H9 (cell line): ENCODE measurements at regions not wholly inside any gene's neighbourhood (a gene's known extent, or its start where the extent isn't known, plus 50 kb on each side); places are given as distances from the start of the nearest gene placed in this dataset.

Experiments
- DNase-seq: peaks from one replicate; pipeline ENCODE4 v3.0.0-alpha.2; 2017
- H2AFZ ChIP-seq: one replicate; pipeline ENCODE4 v1.6.1; 2013; ENCODE audit warnings: mild to moderate bottlenecking, low read length, control low read depth, moderate library complexity
- H2AK5ac ChIP-seq: 2 replicates; pipeline ENCODE4 v1.6.1; 2013; ENCODE audit warnings: low read length, control low read depth, mixed read lengths; ENCODE audit not compliant: insufficient read length
- H2BK120ac ChIP-seq: one replicate; pipeline ENCODE4 v1.6.1; 2013; ENCODE audit warnings: low read depth, mild to moderate bottlenecking, low read length, control low read depth, inconsistent platforms; ENCODE audit not compliant: poor library complexity, severe bottlenecking
- H2BK12ac ChIP-seq: 2 replicates; pipeline ENCODE4 v1.6.1; 2013; ENCODE audit warnings: low read length, control low read depth, mixed read lengths, low read depth; ENCODE audit not compliant: insufficient read length
- H2BK15ac ChIP-seq: 2 replicates; pipeline ENCODE4 v1.6.1; 2013; ENCODE audit warnings: low read depth, low read length, control low read depth
- H2BK20ac ChIP-seq: one replicate; pipeline ENCODE4 v1.6.1; 2013; ENCODE audit warnings: low read depth, mild to moderate bottlenecking, low read length, control low read depth, inconsistent platforms; ENCODE audit not compliant: poor library complexity, severe bottlenecking
- H2BK5ac ChIP-seq: 2 replicates; pipeline ENCODE4 v1.6.1; 2013; ENCODE audit warnings: low read length, control low read depth, mixed read lengths; ENCODE audit not compliant: insufficient read length
- H3K14ac ChIP-seq: 2 replicates; pipeline ENCODE4 v1.6.1; 2013; ENCODE audit warnings: low read length, control low read depth; ENCODE audit not compliant: insufficient read depth
- H3K18ac ChIP-seq: 2 replicates; pipeline ENCODE4 v1.6.1; 2013; ENCODE audit warnings: low read depth, mild to moderate bottlenecking, mixed read lengths, low read length, control low read depth; ENCODE audit not compliant: insufficient read length
- H3K23ac ChIP-seq: 2 replicates; pipeline ENCODE4 v1.6.1; 2013; ENCODE audit warnings: low read length, control low read depth, mixed read lengths, low read depth; ENCODE audit not compliant: insufficient read length
- H3K23me2 ChIP-seq: 2 replicates; pipeline ENCODE4 v1.6.1; 2013; ENCODE audit warnings: low read depth, mild to moderate bottlenecking, mixed read lengths, low read length, control low read depth; ENCODE audit not compliant: insufficient read length, poor library complexity, severe bottlenecking
- H3K27ac ChIP-seq: 2 replicates; pipeline ENCODE4 v1.5.1; 2013; ENCODE audit warnings: low read length, control low read depth, mixed read lengths, low read depth; ENCODE audit not compliant: insufficient read length
- H3K27me3 ChIP-seq: 2 replicates; pipeline ENCODE4 v1.6.1; 2013; ENCODE audit warnings: low read length, control low read depth, inconsistent platforms; ENCODE audit not compliant: insufficient read depth
- H3K4ac ChIP-seq: 2 replicates; pipeline ENCODE4 v1.6.1; 2013; ENCODE audit warnings: low read depth, mild to moderate bottlenecking, control low read depth, inconsistent platforms, low read length, moderate library complexity
- H3K4me1 ChIP-seq: 2 replicates; pipeline ENCODE4 v1.6.1; 2013; ENCODE audit warnings: low read length, control low read depth, inconsistent platforms; ENCODE audit not compliant: insufficient read depth
- H3K4me2 ChIP-seq: 2 replicates; pipeline ENCODE4 v1.6.1; 2013; ENCODE audit warnings: low read length, control low read depth, mixed read lengths; ENCODE audit not compliant: insufficient read length, insufficient read depth
- H3K56ac ChIP-seq: 2 replicates; pipeline ENCODE4 v1.6.1; 2013; ENCODE audit warnings: low read depth, mild to moderate bottlenecking, mixed read lengths, low read length, control low read depth; ENCODE audit not compliant: insufficient read length
- H3K79me1 ChIP-seq: 2 replicates; pipeline ENCODE4 v1.6.1; 2013; ENCODE audit warnings: low read depth, mild to moderate bottlenecking, moderate library complexity, low read length, control low read depth, inconsistent platforms; ENCODE audit not compliant: insufficient read depth, poor library complexity, severe bottlenecking
- H3K79me2 ChIP-seq: 2 replicates; pipeline ENCODE4 v1.6.1; 2013; ENCODE audit warnings: low read length, control low read depth, inconsistent platforms; ENCODE audit not compliant: insufficient read depth
- H3K9ac ChIP-seq: 2 replicates; pipeline ENCODE4 v1.6.1; 2013; ENCODE audit warnings: low read length, control low read depth, mixed read lengths; ENCODE audit not compliant: insufficient read length; ENCODE audit errors: extremely low read depth
- H3K9me3 ChIP-seq: one replicate; pipeline ENCODE4 v1.6.1; 2013; ENCODE audit warnings: low read depth, low read length, inconsistent platforms; ENCODE audit not compliant: control insufficient read depth
- H3T11ph ChIP-seq: one replicate; pipeline ENCODE4 v1.6.1; 2013; ENCODE audit warnings: mild to moderate bottlenecking, low read length, control low read depth, inconsistent platforms
- H4K20me1 ChIP-seq: one replicate; pipeline ENCODE4 v1.6.1; 2013; ENCODE audit not compliant: control insufficient read depth, insufficient read length, insufficient read depth
- H4K5ac ChIP-seq: 2 replicates; pipeline ENCODE4 v1.6.1; 2013; ENCODE audit warnings: low read depth, mild to moderate bottlenecking, mixed read lengths, low read length, control low read depth; ENCODE audit not compliant: insufficient read length
- H4K8ac ChIP-seq: replicated peaks from 2 replicates; pipeline ENCODE4 v1.6.1; 2013; ENCODE audit warnings: low read length, control low read depth, mixed read lengths, low read depth; ENCODE audit not compliant: insufficient read length
- H4K91ac ChIP-seq: 2 replicates; pipeline ENCODE4 v1.6.1; 2013; ENCODE audit warnings: low read depth, mild to moderate bottlenecking, moderate library complexity, mixed read lengths, low read length, control low read depth; ENCODE audit not compliant: insufficient read length
- H3K27ac Mint-ChIP-seq, 3 experiments: 2 replicates in 2 of 3; 3 replicates in 1 of 3; pipeline ENCODE4 v1.8.0; 2020 to 2021; ENCODE audit warnings: mixed read lengths in 3 of 3, mild to moderate bottlenecking in 1 of 3, moderate library complexity in 1 of 3
- H3K27me3 Mint-ChIP-seq: 2 replicates; pipeline ENCODE4 v1.8.0; 2021; ENCODE audit warnings: low read depth, mild to moderate bottlenecking, moderate library complexity, mixed read lengths
- H3K36me3 Mint-ChIP-seq, 3 experiments: 2 replicates in 2 of 3; 3 replicates in 1 of 3; pipeline ENCODE4 v1.8.0; 2020 to 2021; ENCODE audit warnings: low read depth in 3 of 3, mixed read lengths in 3 of 3; ENCODE audit not compliant: insufficient read depth in 1 of 3
- H3K4me1 Mint-ChIP-seq, 2 experiments: 2 replicates each; pipeline ENCODE4 v1.8.0; 2020; ENCODE audit warnings: mixed read lengths in 2 of 2
- H3K4me3 Mint-ChIP-seq, 2 experiments: 2 replicates in 1 of 2; 3 replicates in 1 of 2; pipeline ENCODE4 v1.8.0; 2020 to 2021; ENCODE audit warnings: mild to moderate bottlenecking in 2 of 2, mixed read lengths in 2 of 2, moderate library complexity in 1 of 2
- H3K9me3 Mint-ChIP-seq, 2 experiments: 2 replicates in 1 of 2; 3 replicates in 1 of 2; pipeline ENCODE4 v1.8.0; 2020; ENCODE audit warnings: mild to moderate bottlenecking in 2 of 2, mixed read lengths in 2 of 2, moderate library complexity in 1 of 2
- TF ChIP-seq, protein P1 (sequence below): fragments of 200-600 bp; sonication (generic); conservative IDR thresholded peaks from 3 replicates; pipeline ENCODE4 v1.8.0; 2021; ENCODE audit warnings: antibody characterized with exemption, mild to moderate bottlenecking

DNA sequence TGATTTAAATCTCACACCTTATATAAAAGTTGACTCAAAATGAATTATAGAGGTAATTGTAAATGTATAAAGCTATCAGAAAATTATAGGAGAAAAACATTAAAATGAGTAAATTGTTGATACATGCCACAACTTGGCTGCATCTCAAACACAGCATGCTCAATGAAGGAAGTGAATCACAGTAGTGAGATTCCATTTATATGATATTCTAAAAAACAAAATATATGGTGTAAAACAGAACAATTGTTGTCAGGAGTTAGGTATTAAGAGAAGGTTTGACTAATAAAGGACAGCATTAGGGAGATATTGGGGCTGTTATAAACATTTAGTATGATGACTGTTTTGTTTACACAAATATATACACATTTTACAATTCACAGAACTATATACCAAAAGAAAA, 356.6 kb upstream of the CELF4 start:
- H2BK5ac ChIP-seq = no peak overlapping the region
- no peaks in the 10 kb centered on the region for H3K79me2 ChIP-seq
- Mint-ChIP-seq H3K27ac (no peak overlapping the region), H3K4me3 (no peak overlapping the region), H3K36me3 (no peaks in the 10 kb centered on the region), H3K4me1 (no peaks in the 10 kb centered on the region), H3K9me3 (no peaks in the 10 kb centered on the region; a peak in 1 of 5 replicates), H3K27me3 (no peaks in the 10 kb centered on the region)
- H3K56ac ChIP-seq = no peak overlapping the region
- no peak overlapping the region for H2BK20ac ChIP-seq
- H3K9me3 ChIP-seq = no peaks in the 10 kb centered on the region
- H3K4me1 ChIP-seq = no peaks in the 10 kb centered on the region
- no peak overlapping the region for H3K18ac ChIP-seq
- TF ChIP-seq, protein P1, sequence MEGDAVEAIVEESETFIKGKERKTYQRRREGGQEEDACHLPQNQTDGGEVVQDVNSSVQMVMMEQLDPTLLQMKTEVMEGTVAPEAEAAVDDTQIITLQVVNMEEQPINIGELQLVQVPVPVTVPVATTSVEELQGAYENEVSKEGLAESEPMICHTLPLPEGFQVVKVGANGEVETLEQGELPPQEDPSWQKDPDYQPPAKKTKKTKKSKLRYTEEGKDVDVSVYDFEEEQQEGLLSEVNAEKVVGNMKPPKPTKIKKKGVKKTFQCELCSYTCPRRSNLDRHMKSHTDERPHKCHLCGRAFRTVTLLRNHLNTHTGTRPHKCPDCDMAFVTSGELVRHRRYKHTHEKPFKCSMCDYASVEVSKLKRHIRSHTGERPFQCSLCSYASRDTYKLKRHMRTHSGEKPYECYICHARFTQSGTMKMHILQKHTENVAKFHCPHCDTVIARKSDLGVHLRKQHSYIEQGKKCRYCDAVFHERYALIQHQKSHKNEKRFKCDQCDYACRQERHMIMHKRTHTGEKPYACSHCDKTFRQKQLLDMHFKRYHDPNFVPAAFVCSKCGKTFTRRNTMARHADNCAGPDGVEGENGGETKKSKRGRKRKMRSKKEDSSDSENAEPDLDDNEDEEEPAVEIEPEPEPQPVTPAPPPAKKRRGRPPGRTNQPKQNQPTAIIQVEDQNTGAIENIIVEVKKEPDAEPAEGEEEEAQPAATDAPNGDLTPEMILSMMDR = no peak
- H4K91ac ChIP-seq = no peak overlapping the region
- H2AK5ac ChIP-seq = no peak overlapping the region
- H3K79me1 ChIP-seq = no peaks in the 10 kb centered on the region
- no peak overlapping the region for H2AFZ ChIP-seq
- no peak overlapping the region for H3K27ac ChIP-seq
- H4K8ac ChIP-seq = no peak overlapping the region
- no peak overlapping the region for H4K5ac ChIP-seq
- no peak overlapping the region for H2BK12ac ChIP-seq
- no peak overlapping the region for H3K9ac ChIP-seq
- no peaks in the 10 kb centered on the region for H3K27me3 ChIP-seq
- no peak overlapping the region for H3T11ph ChIP-seq
- H3K4me2 ChIP-seq = no peak overlapping the region
- no peak overlapping the region for H3K4ac ChIP-seq
- H2BK120ac ChIP-seq = no peak overlapping the region
- no peak overlapping the region for H3K14ac ChIP-seq
- DNase-seq = no peak
- H3K23me2 ChIP-seq = no peaks in the 10 kb centered on the region
- H2BK15ac ChIP-seq = no peak overlapping the region
- H3K23ac ChIP-seq = no peak overlapping the region
- no peaks in the 10 kb centered on the region for H4K20me1 ChIP-seq
